Uterus (tissue), 3 donors: ENCODE measurements at regions not wholly inside any gene's neighbourhood (a gene's known extent, or its start where the extent isn't known, plus 50 kb on each side); places are given as distances from the start of the nearest gene placed in this dataset.
A peak's percentile ranks its signal among the peaks of the same experiment; 100 is the strongest.

Experiments
- DNase-seq, 2 donors: peaks; one replicate each; pipeline ENCODE4 v3.0.0-alpha.2; 2019 to 2020
- H3K27ac ChIP-seq, 2 donors: fragments of 200-600 bp; sonication (generic); 1 replicate in 1 of 2; 2 replicates in 1 of 2; pipeline ENCODE4 v1.5.1; 2016 to 2018
- H3K27me3 ChIP-seq, 2 donors: fragments of 200-600 bp; sonication (generic); one replicate each; pipeline ENCODE4 v1.5.1; 2018 to 2019; ENCODE audit warnings: control low read depth in 1 of 2
- H3K36me3 ChIP-seq, 2 donors: fragments of 200-600 bp; sonication (generic); one replicate each; pipeline ENCODE4 v1.5.1; 2019; ENCODE audit warnings: control low read depth in 1 of 2
- H3K4me1 ChIP-seq, 2 donors: fragments of 200-600 bp; sonication (generic); one replicate each; pipeline ENCODE4 v1.5.1; 2018 to 2019; ENCODE audit warnings: control low read depth in 1 of 2
- H3K4me3 ChIP-seq, 2 donors: fragments of 200-600 bp; sonication (generic); 1 replicate in 1 of 2; 2 replicates in 1 of 2; pipeline ENCODE4 v1.5.1; 2018 to 2019; ENCODE audit warnings: mild to moderate bottlenecking in 1 of 2
- H3K9me3 ChIP-seq, 2 donors: fragments of 200-600 bp; sonication (generic); one replicate each; pipeline ENCODE4 v1.5.1; 2019; ENCODE audit warnings: control low read depth in 1 of 2
- CTCF ChIP-seq, 4 experiments: fragments of 200-600 bp in 2 of 4; fragments of 450-650 bp in 2 of 4; sonication (generic) in 2 of 4; IDR thresholded peaks; one replicate each; pipeline ENCODE4 v1.5.1; 2016 to 2019; ENCODE audit warnings: antibody characterized with exemption in 4 of 4, mild to moderate bottlenecking in 2 of 4, moderate library complexity in 1 of 4
- POLR2A ChIP-seq, 2 donors: fragments of 450-650 bp; IDR thresholded peaks; one replicate each; pipeline ENCODE4 v1.6.1; 2016; ENCODE audit warnings: antibody characterized with exemption in 2 of 2, mild to moderate bottlenecking in 1 of 2, moderate library complexity in 1 of 2
- intact Hi-C: fragments of 100-400 bp; cut with DNase I; formaldehyde crosslinking; loops from one replicate; pipeline ENCODE4 v1.15.1; 2023; ENCODE audit warnings: low total_unique reads
- donor health status: DM: yes; HTN: yes; CAD: no.

GRCh38 chr6:169332250-169332649 lies 78.6 kb upstream of the THBS2 start:
- Histone ChIP-seq H3K27ac (no peak overlapping the region), H3K4me1 (no peaks in the 10 kb centered on the region), H3K4me3 (no peak overlapping the region), H3K36me3 (no peaks in the 10 kb centered on the region), H3K27me3 (no peaks in the 10 kb centered on the region), H3K9me3 (no peaks in the 10 kb centered on the region)
- TF ChIP-seq POLR2A (IDR thresholded peaks at IDR 0.05) (no peak), CTCF (IDR thresholded peaks at IDR 0.05) (no peak)
- no peak for DNase-seq
- intact Hi-C loops, result no loop called here

- peak; percentile 69 to 84 for DNase-seq
- no peaks in the 10 kb centered on the region for H3K4me1 ChIP-seq
- TF ChIP-seq CTCF (IDR thresholded peaks at IDR 0.05) (peak in 1 of 4 experiments; percentile 10), POLR2A (IDR thresholded peaks at IDR 0.05) (no peak)
- H3K9me3 ChIP-seq, result no peaks in the 10 kb centered on the region
- intact Hi-C loops, result no loop called here
- H3K27ac ChIP-seq, result peak overlapping the region; percentile 71 to 81
- H3K36me3 ChIP-seq, result no peaks in the 10 kb centered on the region
- no peaks in the 10 kb centered on the region for H3K27me3 ChIP-seq
- H3K4me3 ChIP-seq, result no peak overlapping the region
These were observed 74.6 kb upstream of the THBS2 start for GRCh38 chr6:169328112-169328801.

GRCh38 chr6:169326067-169326799 lies 72.6 kb upstream of the THBS2 start:
- Histone ChIP-seq H3K4me3 (no peak overlapping the region), H3K27me3 (no peaks in the 10 kb centered on the region), H3K27ac (no peak overlapping the region), H3K4me1 (no peaks in the 10 kb centered on the region), H3K9me3 (no peaks in the 10 kb centered on the region), H3K36me3 (no peaks in the 10 kb centered on the region)
- TF ChIP-seq POLR2A (IDR thresholded peaks at IDR 0.05) (no peak), CTCF (IDR thresholded peaks at IDR 0.05) (no peak)
- DNase-seq, result no peak
- intact Hi-C loops, result no loop called here

- Histone ChIP-seq H3K27ac (no peak overlapping the region), H3K4me3 (no peak overlapping the region), H3K36me3 (no peaks in the 10 kb centered on the region), H3K4me1 (no peaks in the 10 kb centered on the region), H3K27me3 (no peaks in the 10 kb centered on the region), H3K9me3 (no peaks in the 10 kb centered on the region)
- DNase-seq, result no peak
- no peak for TF ChIP-seq POLR2A (IDR thresholded peaks at IDR 0.05)
- TF ChIP-seq CTCF (IDR thresholded peaks at IDR 0.05), result no peak
- intact Hi-C loops, result no loop called here
These were observed 71.2 kb upstream of the THBS2 start for GRCh38 chr6:169324656-169325459.

- TF ChIP-seq POLR2A (IDR thresholded peaks at IDR 0.05) (no peak), CTCF (IDR thresholded peaks at IDR 0.05) (no peak)
- no peaks in the 10 kb centered on the region for H3K36me3 ChIP-seq
- intact Hi-C loops, result no loop called here
- H3K27ac ChIP-seq, result no peak overlapping the region
- DNase-seq, result no peak
- no peaks in the 10 kb centered on the region for H3K9me3 ChIP-seq
- no peak overlapping the region for H3K4me3 ChIP-seq
- no peaks in the 10 kb centered on the region for H3K4me1 ChIP-seq
- no peaks in the 10 kb centered on the region for H3K27me3 ChIP-seq
These were observed 70.4 kb upstream of the THBS2 start for GRCh38 chr6:169324086-169324485.
